HepG2 (cell line): ENCODE measurements at regions not wholly inside any gene's neighbourhood (a gene's known extent, or its start where the extent isn't known, plus 50 kb on each side); places are given as distances from the start of the nearest gene placed in this dataset.
A peak's percentile ranks its signal among the peaks of the same experiment; 100 is the strongest.
"Not testable (repeated sequence)": the region's sequence is repeated elsewhere in the genome, so short reads cannot be mapped to it uniquely, and the experiment has no call there.

Experiments
- ATAC-seq: fragments of 200-7000 bp; cut with Tn5 transposase; 3 replicates; pipeline ENCODE4 v1.9.1; 2020; ENCODE audit warnings: mild to moderate bottlenecking, moderate library complexity
- BruUV-seq: library from RNA; stranded (reverse); fragments of 400-500 nt; replicated peaks from 2 replicates; lab custom pipeline; 2021; lab: Mats Ljungman, UMichigan
- CTCF ChIA-PET: fragments of 300-600 bp; formaldehyde crosslinking; extraction: SDS; loops from one replicate; lab custom pipeline; 2021; ENCODE audit warnings: low total read pairs, inconsistent platforms, low intra/inter-chr PET ratio; lab: Yijun Ruan, JAX
- POLR2A ChIA-PET: fragments of 350-600 bp; sonication (Branson Sonifier 250); formaldehyde crosslinking; loops from one replicate; lab custom pipeline; 2020; ENCODE audit warnings: antibody characterized with exemption, inconsistent platforms; lab: Yijun Ruan, JAX
- DNase-seq: peaks from one replicate; pipeline ENCODE4 v3.0.0-alpha.2; 2015; ENCODE audit warnings: low spot score
- FAIRE-seq: peaks from 3 replicates; lab custom pipeline; 2011; peaks lifted over from hg19 to GRCh38; lab: Jason Lieb, UNC
- H2AFZ ChIP-seq: one replicate; pipeline ENCODE4 v1.6.1; 2011; ENCODE audit warnings: low read length, inconsistent platforms
- H3K27ac ChIP-seq: fragments of 300-600 bp; 3 replicates; pipeline ENCODE4 v1.8.0; 2011; ENCODE audit warnings: mixed run types, mild to moderate bottlenecking, mixed read lengths, low read length, inconsistent platforms; ENCODE audit not compliant: insufficient read depth; ENCODE audit errors: extremely low read length
- H3K27me3 ChIP-seq, 2 experiments: fragments of 200-600 bp in 1 of 2; 2 replicates in 1 of 2; 3 replicates in 1 of 2; pipeline versions ENCODE4 v1.6.0 to v1.8.0; 2011; ENCODE audit warnings: low read length in 2 of 2, mild to moderate bottlenecking in 2 of 2, moderate library complexity in 2 of 2, inconsistent platforms in 1 of 2; ENCODE audit not compliant: insufficient read depth in 2 of 2, control insufficient read depth in 1 of 2
- H3K36me3 ChIP-seq, 2 experiments: fragments of 200-600 bp in 1 of 2; replicated peaks in 1 of 2; 2 replicates in 1 of 2; 3 replicates in 1 of 2; pipeline versions ENCODE4 v1.5.1 to v1.8.0; 2011; ENCODE audit warnings: low read length in 2 of 2, inconsistent platforms in 1 of 2; ENCODE audit not compliant: insufficient read depth in 2 of 2, control insufficient read depth in 1 of 2
- H3K4me1 ChIP-seq: 2 replicates; pipeline ENCODE4 v1.5.1; 2012; ENCODE audit warnings: low read length, inconsistent platforms; ENCODE audit not compliant: insufficient read depth
- H3K4me2 ChIP-seq: 2 replicates; pipeline ENCODE4 v1.6.0; 2011; ENCODE audit warnings: low read depth, low read length, inconsistent platforms
- H3K4me3 ChIP-seq, 3 experiments: fragments of 200-600 bp in 1 of 3; sonication (generic), shearing (Covaris generic) in 1 of 3; replicated peaks in 1 of 3; 2 replicates each; pipeline ENCODE4 v1.5.1; 2011 to 2016; ENCODE audit warnings: low read length in 3 of 3, inconsistent platforms in 2 of 3, low read depth in 2 of 3, mild to moderate bottlenecking in 2 of 3, control low read depth in 1 of 3, mixed read lengths in 1 of 3; ENCODE audit not compliant: insufficient read depth in 1 of 3
- H3K79me2 ChIP-seq: one replicate; pipeline ENCODE4 v1.6.1; 2011; ENCODE audit warnings: low read length, inconsistent platforms; ENCODE audit not compliant: insufficient read depth
- H3K9ac ChIP-seq: 2 replicates; pipeline ENCODE4 v1.6.0; 2011; ENCODE audit warnings: mild to moderate bottlenecking, low read depth, low read length, inconsistent platforms; ENCODE audit not compliant: insufficient read depth
- H3K9me3 ChIP-seq: 2 replicates; pipeline ENCODE4 v1.5.1; 2012; ENCODE audit warnings: mild to moderate bottlenecking, low read length
- H4K20me1 ChIP-seq: 2 replicates; pipeline ENCODE4 v1.6.0; 2011; ENCODE audit warnings: inconsistent platforms, mild to moderate bottlenecking, low read length, moderate library complexity; ENCODE audit not compliant: insufficient read depth
- ZNF761 ChIP-seq: sonication (generic); formaldehyde crosslinking; conservative IDR thresholded peaks from 2 replicates; pipeline ENCODE4 v1.4.0; 2020; ENCODE audit warnings: mild to moderate bottlenecking, missing genetic modification reagents
- ZNF816 ChIP-seq: sonication (generic); formaldehyde crosslinking; IDR thresholded peaks from 2 replicates; pipeline ENCODE4 v1.8.0; 2022; ENCODE audit warnings: missing genetic modification reagents, mild to moderate bottlenecking, borderline replicate concordance
- WGBS: methylation state at CpG from one replicate; pipeline ENCODE4 v1.1.6; 2017; ENCODE audit warnings: low lambda C conversion rate; 5-methylcytosine and 5-hydroxymethylcytosine counted together
- in situ Hi-C: cut with HindIII; loops from 2 replicates; pipeline ENCODE4 v1.10.0; 2017; ENCODE audit warnings: low pct_unique_long_range_greater_than_20kb; ENCODE audit not compliant: extremely low pct_ligation_motif_present
- intact Hi-C: fragments of 100-400 bp; cut with micrococcal nuclease; formaldehyde crosslinking; loops from one replicate; pipeline ENCODE4 v1.10.0; 2022; ENCODE audit not compliant: unreplicated experiment

DNA sequence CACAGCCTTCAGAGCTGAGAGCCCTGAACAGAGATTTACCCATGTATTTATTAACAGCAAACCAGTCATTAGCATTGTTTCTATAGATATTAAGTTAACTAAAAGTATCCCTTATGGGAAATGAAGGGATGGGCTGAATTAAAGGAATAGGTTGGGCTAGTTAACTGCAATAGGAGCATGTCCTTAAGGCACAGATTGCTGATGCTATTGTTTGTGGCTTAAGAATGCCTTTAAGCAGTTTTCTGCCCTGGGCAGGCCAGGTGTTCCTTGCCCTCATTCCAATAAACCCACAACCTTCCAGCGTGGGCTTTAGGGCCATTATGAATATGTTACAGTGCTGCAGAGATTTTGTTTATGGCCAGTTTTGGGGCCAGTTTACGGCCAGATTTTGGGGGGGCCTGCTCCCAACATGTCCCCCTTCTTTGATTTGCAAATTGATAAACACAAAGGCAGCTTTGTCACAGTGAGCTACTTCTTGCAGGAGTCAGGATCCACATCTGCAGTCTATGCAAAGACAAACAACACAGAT is 61.2 kb upstream of the FMNL2 start:
- CTCF ChIA-PET = not testable (repeated sequence)

DNA sequence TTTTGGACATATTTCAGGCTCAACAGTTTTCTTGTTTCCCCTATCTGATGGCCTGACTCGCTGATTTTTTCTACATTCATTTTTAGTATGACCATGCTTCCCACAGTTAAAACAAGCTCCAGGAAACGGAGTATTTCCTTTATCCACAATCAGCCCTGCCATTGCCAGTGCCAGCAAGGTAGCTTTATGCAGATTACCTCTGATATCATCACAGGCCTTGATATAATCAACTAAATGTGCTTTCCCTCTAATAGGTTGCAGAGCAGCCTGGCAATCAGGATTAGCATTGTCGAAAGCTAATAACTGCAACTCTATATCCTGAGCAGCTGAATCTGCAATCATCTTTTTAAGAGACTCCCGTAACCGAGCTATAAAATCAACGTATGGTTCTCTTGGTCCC is 57.1 kb upstream of the FMNL2 start:
- H4K20me1 ChIP-seq, H3K4me2 ChIP-seq, H3K36me3 ChIP-seq, ATAC-seq, POLR2A ChIA-PET, H3K4me3 ChIP-seq, H3K79me2 ChIP-seq, H3K27ac ChIP-seq, H3K27me3 ChIP-seq, FAIRE-seq, DNase-seq, intact Hi-C loops, BruUV-seq, CTCF ChIA-PET, H3K9ac ChIP-seq, in situ Hi-C loops, H3K4me1 ChIP-seq, H2AFZ ChIP-seq: not testable (repeated sequence)
- WGBS = 30% methylated on average over 6 of the region's 6 CpGs
- peaks cover 37% of the 10 kb centered on the region for H3K9me3 ChIP-seq

More for the DNA sequence above, 61.2 kb upstream of the FMNL2 start:
- FAIRE-seq, H3K79me2 ChIP-seq, H3K36me3 ChIP-seq, H3K4me3 ChIP-seq, H2AFZ ChIP-seq, H4K20me1 ChIP-seq, intact Hi-C loops, DNase-seq, H3K9ac ChIP-seq, H3K4me2 ChIP-seq, H3K27ac ChIP-seq, H3K4me1 ChIP-seq, POLR2A ChIA-PET, in situ Hi-C loops, ATAC-seq, H3K27me3 ChIP-seq, BruUV-seq: not testable (repeated sequence)
- H3K9me3 ChIP-seq = peaks cover 49% of the 10 kb centered on the region
- WGBS = 3% methylated on average over 2 of the region's 2 CpGs
- peak; percentile 98 for TF ChIP-seq ZNF761 (CRISPR knock-in tag)
- TF ChIP-seq ZNF816 (CRISPR knock-in tag) = peak; percentile 97
